Femur (tissue), 1 donor: ENCODE measurements at regions not wholly inside any gene's neighbourhood (a gene's known extent, or its start where the extent isn't known, plus 50 kb on each side); places are given as distances from the start of the nearest gene placed in this dataset.
A peak's percentile ranks its signal among the peaks of the same experiment; 100 is the strongest.

Experiments
- DNase-seq: peaks from one replicate; pipeline ENCODE4 v3.0.0-alpha.2; 2017

- DNase-seq: no peak
Measured at GRCh38 chr1:234745844-234746797, 136.1 kb upstream of the IRF2BP2 start.

DNA sequence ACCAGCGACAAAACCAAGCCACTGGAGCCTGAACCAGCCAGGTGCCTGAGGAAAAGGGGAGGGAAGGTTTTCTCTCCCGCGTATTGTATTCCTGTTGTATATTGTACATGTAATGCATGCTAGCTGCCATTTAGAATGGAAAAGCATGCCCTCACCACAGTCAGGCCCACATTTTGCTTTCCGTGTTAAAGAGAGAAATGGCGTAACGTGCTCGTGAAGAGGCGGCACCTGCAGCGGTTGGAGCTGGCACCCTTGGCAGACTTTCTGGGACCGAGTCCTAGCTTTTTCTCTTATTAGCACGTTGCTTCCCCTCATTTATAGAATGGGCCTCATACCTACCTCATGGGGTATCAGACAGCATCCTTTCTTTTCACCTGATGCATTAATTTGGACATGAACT is 135.3 kb upstream of the IRF2BP2 start:
- no peak for DNase-seq

DNA sequence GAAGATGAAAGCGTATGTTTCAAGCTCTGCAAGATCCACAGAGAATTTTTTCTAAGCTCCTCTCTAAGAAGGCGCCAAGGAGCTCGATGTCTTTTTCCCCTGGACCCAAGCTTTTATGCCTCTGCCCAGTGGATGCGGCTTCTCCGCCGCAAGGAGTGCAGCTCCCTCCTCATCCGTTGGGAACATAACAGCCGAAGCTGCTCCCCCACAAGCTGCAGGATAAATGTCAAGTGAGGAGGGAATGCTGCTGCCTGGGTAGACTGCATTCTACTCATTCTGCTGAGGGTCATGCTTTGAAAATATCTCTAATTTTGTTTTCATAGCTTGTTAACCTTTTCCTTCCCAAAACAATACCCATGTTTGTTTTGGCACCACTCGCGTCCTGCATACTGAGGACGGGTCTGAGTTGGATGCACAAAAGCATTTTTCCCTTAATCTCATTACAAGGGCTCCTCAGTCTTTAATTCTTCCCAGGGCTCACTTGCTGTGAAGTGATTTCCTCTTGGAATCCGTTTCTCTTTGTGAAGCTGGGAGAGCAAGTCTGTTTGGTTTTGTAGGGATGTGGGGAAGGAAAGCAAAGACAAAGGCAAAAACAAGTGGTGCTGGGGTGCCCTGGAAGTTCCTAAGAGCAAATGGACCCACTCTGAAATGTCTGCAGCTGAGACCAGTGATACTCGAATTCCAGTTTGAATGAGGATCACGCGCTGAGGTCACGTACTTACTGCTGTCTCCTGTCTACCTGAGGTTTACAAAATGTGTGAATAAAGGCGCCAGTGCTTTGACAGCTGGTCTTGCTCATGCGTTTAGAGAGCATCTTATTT is 134.0 kb upstream of the IRF2BP2 start:
- peak; percentile 72 for DNase-seq

GRCh38 chr1:234742622-234743021 is 132.6 kb upstream of the IRF2BP2 start:
- DNase-seq: no peak

GRCh38 chr1:234737967-234738314 is 128.0 kb upstream of the IRF2BP2 start:
- no peak for DNase-seq

DNA sequence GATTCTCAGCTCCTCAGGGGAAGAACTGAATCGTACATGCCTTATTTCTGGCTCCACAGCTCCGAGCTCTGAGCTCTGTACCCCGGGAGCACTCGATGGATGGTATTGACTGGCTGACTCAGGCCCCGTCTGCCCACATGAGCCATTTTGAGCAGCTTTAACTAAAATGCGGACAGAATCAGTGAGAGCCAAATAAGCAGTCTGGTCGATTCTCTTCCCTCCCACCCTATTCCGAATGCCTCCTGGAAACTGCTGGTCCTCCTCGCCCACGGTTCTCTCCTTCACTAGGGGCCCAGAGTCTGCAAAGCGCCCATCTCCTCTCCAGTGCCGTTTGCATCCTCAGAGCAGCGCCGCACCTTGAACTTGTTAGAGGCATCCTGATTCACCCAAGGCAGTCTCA is 125.9 kb upstream of the IRF2BP2 start:
- DNase-seq: no peak

- DNase-seq: no peak
Measured at GRCh38 chr1:234735476-234735875, 125.5 kb upstream of the IRF2BP2 start.

DNA sequence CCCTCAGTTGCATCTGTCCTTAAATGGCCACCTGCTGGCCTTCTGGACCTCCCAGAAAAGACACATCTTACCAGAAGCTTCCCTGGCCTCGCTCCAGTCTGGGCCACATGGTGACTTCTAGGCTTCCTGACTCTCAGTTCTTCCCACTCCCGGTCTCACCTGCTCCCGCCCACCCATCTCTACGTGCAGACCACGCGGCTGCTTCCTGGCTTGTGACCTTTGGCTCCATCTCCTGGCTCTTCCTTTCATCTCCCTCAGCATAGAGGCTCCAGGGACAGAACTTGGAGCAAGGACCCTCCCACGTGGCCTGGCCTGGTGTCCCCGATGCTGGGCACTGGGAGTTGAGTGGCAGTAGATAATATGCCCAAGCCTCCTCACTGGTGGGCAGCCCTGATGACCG is 124.9 kb upstream of the IRF2BP2 start:
- DNase-seq: no peak

DNA sequence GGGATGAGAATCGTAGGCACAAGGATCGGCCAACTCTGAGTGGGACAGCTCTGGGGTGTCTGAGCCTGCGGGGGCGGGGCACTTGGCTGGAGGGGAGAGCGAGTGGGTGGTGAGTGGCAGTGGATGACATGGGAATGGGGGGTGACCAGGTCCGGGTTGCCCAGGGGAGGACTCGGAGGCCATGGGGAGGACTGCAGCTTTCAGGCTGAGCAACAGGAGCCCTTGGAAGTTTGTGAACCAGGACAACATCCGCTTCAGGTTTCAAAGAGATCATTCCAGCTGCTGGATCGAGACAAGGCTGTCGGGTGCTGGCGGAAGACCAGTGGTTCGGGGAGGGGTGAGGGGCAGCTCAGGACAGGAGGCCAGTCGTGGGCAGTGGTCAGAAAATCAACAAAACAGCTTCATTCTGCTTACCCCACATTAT is 124.4 kb upstream of the IRF2BP2 start:
- DNase-seq: no peak

GRCh38 chr1:234733427-234733826 is 123.4 kb upstream of the IRF2BP2 start:
- DNase-seq: no peak

DNA sequence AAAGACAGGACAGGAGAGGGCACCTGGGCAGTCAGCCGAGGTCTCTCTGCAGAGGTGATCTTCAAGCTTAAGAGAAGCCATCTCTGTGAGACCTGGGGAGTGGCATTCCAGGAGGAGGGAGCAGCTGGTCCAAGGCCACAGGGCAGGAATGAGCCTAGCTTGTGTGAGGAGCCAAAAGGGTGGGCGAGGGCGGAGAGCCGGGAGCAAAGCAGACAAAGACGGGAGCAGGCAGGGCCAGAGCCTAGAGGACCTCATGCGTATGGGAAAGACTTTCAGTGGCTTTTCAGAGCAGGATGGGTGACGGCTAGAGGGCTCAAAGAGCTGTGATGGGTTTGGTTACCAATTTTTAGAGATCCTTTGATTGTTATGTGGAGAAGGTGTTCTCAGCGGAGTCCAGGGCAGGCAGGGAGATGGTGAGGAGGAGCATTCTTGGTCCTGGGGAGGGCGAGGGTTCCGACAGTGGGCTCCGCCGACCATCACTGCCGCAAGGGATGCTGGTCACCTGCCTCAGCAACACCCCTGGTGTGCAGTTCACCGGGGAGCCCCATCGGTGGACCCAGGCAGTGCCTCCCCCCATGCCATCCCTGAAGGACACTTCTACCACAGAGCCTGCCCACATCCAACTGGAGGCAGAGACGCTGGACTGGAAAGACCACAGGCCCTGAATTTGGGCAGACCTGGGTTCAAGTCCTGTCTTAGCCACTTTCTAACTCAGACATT is 122.9 kb upstream of the IRF2BP2 start:
- DNase-seq: no peak

DNA sequence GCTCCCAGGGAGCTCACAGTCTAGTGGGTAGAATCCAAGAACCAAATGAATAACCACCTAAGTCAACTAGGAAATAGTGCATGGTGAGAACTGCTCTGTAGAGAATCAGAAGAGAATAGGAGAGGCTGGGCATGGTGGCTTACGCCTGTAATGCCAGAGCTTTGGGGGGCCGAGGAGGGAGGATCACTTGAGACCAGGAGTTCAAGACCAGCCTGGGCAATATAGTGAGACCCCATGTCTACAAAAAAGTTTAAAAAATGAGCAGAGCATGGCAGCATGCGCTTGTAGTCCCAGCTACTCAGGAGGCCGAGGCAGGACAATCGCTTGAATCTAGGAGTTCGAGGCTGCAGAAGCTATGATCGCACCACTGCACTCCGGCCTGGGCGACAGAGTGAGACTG is 122.3 kb upstream of the IRF2BP2 start:
- no peak for DNase-seq

DNA sequence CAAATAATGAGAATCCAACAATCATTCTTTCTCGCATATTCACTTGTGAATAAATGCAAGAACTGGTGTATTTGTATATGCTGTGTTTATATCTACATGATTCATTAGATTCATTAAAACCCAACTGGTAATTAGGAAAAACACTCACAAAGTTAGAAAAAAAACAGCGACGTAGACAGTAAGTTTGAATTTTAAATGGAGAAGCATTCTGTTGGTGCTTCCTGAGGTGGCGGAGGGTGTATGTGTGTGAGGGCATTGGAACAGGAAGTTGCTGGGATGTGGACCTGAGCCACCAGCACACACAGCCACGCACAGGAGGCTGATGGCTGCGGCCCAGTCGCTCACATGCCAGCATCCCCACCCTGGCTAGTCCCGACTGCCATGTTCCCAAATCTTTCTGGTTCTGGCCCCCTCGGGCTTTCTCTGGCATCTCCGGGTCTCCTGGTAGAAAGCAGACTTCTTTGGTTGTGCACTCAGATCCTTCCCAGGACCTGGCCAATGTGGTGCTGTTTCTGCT is 121.6 kb upstream of the IRF2BP2 start:
- no peak for DNase-seq

GRCh38 chr1:234730770-234731568 is 121.0 kb upstream of the IRF2BP2 start:
- DNase-seq: no peak

DNA sequence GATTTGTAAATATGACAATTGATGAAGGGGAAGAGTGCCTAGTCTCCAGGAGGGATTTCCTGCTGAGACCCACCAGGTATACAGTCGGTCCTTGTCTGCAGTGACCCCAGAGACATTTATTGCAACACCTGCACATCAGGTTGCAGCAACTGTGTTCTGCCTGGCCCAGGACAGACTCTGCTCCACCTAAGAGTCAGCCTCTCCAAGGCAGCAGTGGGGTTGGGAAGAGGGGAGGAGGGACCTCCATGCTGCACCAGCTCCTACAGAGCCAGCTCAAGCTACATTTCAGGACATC is 120.4 kb upstream of the IRF2BP2 start:
- no peak for DNase-seq

GRCh38 chr1:234729561-234730474 is 119.8 kb upstream of the IRF2BP2 start:
- no peak for DNase-seq

DNA sequence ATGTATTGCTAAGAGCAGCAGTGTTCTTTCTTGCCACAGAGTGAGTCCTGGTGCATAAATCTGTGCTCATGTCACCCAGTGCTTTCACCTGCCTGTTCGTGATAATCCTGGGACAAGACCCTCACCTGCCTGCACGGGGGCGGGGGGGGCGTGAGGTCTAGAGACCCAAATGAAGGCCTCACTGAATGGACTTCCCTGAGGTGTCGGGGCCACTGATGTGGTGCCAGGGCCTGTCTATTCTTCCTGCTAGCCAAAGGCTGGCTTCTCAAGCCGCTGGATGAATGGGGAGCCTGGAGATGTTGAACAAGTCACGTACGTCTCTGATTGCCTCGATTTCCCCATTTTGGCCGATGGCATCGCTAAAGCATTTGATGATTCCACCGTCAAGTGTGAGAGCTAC is 118.8 kb upstream of the IRF2BP2 start:
- DNase-seq: no peak

DNA sequence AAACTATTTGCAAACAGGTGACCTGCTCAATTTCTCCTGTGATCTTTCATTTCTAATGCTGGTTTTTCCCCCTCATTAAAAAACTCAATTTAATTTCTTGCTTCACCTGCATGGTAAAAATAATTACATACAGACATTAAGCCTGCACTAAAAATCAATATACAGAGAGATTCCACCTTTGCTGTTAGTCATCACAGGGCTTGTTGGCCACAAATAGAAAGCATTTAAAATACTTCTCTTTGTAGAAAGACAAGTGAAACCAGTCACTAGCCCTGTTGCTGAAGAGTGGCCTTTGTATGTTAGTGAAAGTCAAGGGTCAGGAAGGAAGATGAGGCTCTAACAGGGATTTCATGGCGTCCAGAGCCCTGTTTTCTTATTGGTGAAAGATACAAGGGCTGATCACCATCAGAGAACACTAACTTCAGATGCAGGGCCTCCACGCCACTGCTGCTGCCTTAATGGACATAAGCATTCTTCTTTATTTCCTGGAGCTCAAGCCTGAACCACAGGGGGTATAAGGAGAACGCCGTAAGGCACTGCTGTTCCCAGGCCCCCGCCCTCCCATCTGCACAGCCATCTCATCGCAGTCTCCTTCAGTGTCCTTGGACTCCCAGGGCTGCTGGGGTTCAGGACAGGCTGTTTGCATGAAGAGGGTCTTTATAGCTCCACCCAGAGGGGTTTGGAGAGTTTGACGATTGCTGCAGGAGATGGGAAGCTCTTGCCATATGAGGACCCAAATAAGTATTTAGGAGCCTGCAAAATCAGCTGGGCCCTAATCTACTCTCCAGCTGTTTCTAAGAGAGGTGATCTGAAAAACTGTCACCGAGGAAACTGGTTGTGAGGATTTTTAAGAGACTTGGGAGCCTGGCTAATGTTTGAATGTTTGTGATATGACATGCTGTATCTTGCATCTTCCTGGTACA is 117.3 kb upstream of the IRF2BP2 start:
- DNase-seq: no peak

DNA sequence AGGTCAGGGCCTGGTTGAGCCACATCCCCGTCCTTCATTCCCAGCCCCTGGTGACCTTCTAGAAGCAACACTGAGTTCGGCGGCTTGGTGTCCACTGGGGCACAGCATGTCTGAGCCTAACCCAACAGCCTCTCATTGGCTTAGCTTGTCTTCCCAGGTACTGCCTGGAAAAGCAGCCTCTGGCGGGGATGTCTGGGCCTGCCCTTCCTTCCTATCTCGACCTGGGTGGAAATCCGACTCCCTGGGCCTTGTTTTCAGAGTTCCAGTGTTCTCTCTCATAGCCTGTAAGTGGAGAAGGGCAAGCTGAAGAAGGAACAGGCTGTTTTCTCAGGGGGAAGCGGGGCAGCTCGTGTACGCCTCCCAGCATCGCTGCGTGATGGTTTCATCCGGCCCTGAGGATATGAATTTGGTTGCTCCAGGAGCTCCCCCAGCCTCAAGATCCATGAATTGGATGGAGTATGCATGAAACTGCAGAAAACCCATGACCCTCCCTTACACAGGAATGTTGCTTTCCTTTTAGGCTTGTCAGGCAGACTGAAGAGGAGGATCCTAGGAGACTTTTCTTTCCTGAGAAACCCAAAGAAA is 116.5 kb upstream of the IRF2BP2 start:
- peak; percentile 51 for DNase-seq
